ENCODE measurements at regions not wholly inside any gene's neighbourhood (a gene's known extent, or its start where the extent isn't known, plus 50 kb on each side); places are given as distances from the start of the nearest gene placed in this dataset.

DNA sequence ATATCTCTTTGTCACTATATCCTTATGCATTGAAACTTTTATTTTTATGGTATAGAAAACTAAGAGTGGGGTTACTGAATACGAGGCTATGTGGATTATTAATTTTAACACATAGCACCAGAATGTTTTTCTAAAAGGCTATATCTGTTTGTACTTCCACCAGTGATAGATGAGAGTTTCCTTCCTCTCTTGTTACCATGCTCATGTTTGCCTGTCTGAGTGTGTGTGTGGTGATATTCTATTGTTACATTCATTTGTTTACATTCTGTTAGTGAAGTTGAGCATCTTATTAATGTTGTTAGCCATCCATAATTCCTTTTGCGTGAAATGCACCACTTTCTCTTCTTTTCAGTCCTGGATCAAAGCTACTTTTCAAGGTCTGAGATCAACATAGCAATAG is 54.1 kb upstream of the ALDH1A1 start:
- TF ChIP-seq, protein P1, sequence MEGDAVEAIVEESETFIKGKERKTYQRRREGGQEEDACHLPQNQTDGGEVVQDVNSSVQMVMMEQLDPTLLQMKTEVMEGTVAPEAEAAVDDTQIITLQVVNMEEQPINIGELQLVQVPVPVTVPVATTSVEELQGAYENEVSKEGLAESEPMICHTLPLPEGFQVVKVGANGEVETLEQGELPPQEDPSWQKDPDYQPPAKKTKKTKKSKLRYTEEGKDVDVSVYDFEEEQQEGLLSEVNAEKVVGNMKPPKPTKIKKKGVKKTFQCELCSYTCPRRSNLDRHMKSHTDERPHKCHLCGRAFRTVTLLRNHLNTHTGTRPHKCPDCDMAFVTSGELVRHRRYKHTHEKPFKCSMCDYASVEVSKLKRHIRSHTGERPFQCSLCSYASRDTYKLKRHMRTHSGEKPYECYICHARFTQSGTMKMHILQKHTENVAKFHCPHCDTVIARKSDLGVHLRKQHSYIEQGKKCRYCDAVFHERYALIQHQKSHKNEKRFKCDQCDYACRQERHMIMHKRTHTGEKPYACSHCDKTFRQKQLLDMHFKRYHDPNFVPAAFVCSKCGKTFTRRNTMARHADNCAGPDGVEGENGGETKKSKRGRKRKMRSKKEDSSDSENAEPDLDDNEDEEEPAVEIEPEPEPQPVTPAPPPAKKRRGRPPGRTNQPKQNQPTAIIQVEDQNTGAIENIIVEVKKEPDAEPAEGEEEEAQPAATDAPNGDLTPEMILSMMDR (conservative IDR thresholded peaks at IDR 0.05 in 1 of 2, IDR thresholded peaks at IDR 0.05 in 1 of 2; ENCODE audit: extremely low read depth in 1 of 2, insufficient read depth in 1 of 2, low read depth in 1 of 2, low read length in 2 of 2): no peak
- no peak for TF ChIP-seq EZH2 (IDR thresholded peaks at IDR 0.05; ENCODE audit: borderline replicate concordance, low read length)
